ENCODE measurements at regions not wholly inside any gene's neighbourhood (a gene's known extent, or its start where the extent isn't known, plus 50 kb on each side); places are given as distances from the start of the nearest gene placed in this dataset.
"Not testable (repeated sequence)": the region's sequence is repeated elsewhere in the genome, so short reads cannot be mapped to it uniquely, and the experiment has no call there.

- Histone ChIP-seq H3K36me3 (no peaks in the 10 kb centered on the region), H3K4me1 (peaks cover 0 to 23% (median 8%) of the 10 kb centered on the region in 3 donors), H3K9me3 (no peaks in the 10 kb centered on the region), H3K27ac (peak overlapping the region; percentile 5 to 62 (median 24)), H3K4me3 (no peak overlapping the region), H3K27me3 (no peaks in the 10 kb centered on the region)
- no peak for DNase-seq
- intact Hi-C loops (cut with DNase I), result no loop called here
- TF ChIP-seq CTCF (IDR thresholded peaks at IDR 0.05), result no peak
- no peak for TF ChIP-seq POLR2A (IDR thresholded peaks at IDR 0.05)
These were observed 301.8 kb upstream of the GADL1 start for GRCh38 chr3:31196261-31196660.

GRCh38 chr3:31196881-31197364 is 302.5 kb upstream of the GADL1 start:
- Histone ChIP-seq H3K4me3 (peak overlapping the region in 1 of 4 donors; percentile 12), H3K36me3 (no peaks in the 10 kb centered on the region), H3K9me3 (no peaks in the 10 kb centered on the region), H3K4me1 (peaks cover 0 to 23% (median 8%) of the 10 kb centered on the region in 3 donors), H3K27ac (peak overlapping the region in 3 of 4 donors; percentile 38 to 62 (median 48)), H3K27me3 (no peaks in the 10 kb centered on the region)
- TF ChIP-seq CTCF (IDR thresholded peaks at IDR 0.05) (no peak), POLR2A (IDR thresholded peaks at IDR 0.05) (no peak)
- intact Hi-C loops (cut with DNase I), result no loop called here
- no peak for DNase-seq
- 23 to 26% methylated on average over 7 of the region's 7 CpGs for WGBS, 2 donors

- Histone ChIP-seq H3K27ac (peak overlapping the region; percentile 38 to 62 (median 54)), H3K4me1 (peaks cover 0 to 23% (median 8%) of the 10 kb centered on the region in 3 donors), H3K9me3 (no peaks in the 10 kb centered on the region), H3K36me3 (no peaks in the 10 kb centered on the region), H3K4me3 (no peak overlapping the region), H3K27me3 (no peaks in the 10 kb centered on the region)
- DNase-seq, result no peak
- no peak for TF ChIP-seq CTCF (IDR thresholded peaks at IDR 0.05)
- no peak for TF ChIP-seq POLR2A (IDR thresholded peaks at IDR 0.05)
- intact Hi-C loops (cut with DNase I), result no loop called here
- 56 to 67% methylated on average over 2 of the region's 2 CpGs for WGBS, 2 donors
These were observed 303.5 kb upstream of the GADL1 start for GRCh38 chr3:31197941-31198340.

GRCh38 chr3:31198890-31199289 is 304.4 kb upstream of the GADL1 start:
- TF ChIP-seq CTCF (IDR thresholded peaks at IDR 0.05) (no peak), POLR2A (IDR thresholded peaks at IDR 0.05) (no peak)
- no peak for DNase-seq
- H3K27ac ChIP-seq, result peak overlapping the region in 1 of 4 donors; percentile 38
- no peaks in the 10 kb centered on the region for H3K9me3 ChIP-seq
- intact Hi-C loops (cut with DNase I), result no loop called here
- H3K27me3 ChIP-seq, result no peaks in the 10 kb centered on the region
- peaks cover 0 to 23% (median 8%) of the 10 kb centered on the region in 3 donors for H3K4me1 ChIP-seq
- no peaks in the 10 kb centered on the region for H3K36me3 ChIP-seq
- H3K4me3 ChIP-seq, result no peak overlapping the region

GRCh38 chr3:31203960-31204795 is 309.7 kb upstream of the GADL1 start:
- Histone ChIP-seq H3K9me3 (no peaks in the 10 kb centered on the region), H3K4me3 (no peak overlapping the region), H3K27ac (no peak overlapping the region), H3K27me3 (no peaks in the 10 kb centered on the region), H3K4me1 (no peaks in the 10 kb centered on the region), H3K36me3 (no peaks in the 10 kb centered on the region)
- TF ChIP-seq CTCF (IDR thresholded peaks at IDR 0.05) (no peak), POLR2A (IDR thresholded peaks at IDR 0.05) (no peak)
- intact Hi-C loops (cut with DNase I), result no loop called here
- WGBS, 2 donors, result 80 to 88% methylated on average over 5 of the region's 5 CpGs
- no peak for DNase-seq

- 93 to 100% methylated on average over 3 to 4 of the region's 4 CpGs for WGBS, 2 donors
- H3K36me3 ChIP-seq; DNase-seq; H3K4me3 ChIP-seq; H3K27me3 ChIP-seq; intact Hi-C loops (cut with DNase I); H3K4me1 ChIP-seq; H3K9me3 ChIP-seq; H3K27ac ChIP-seq: not testable (repeated sequence)
These were observed 310.3 kb upstream of the GADL1 start for GRCh38 chr3:31204796-31205056.

All from esophagus squamous epithelium (tissue), 5 donors.